Heart left ventricle (tissue), 16 donors: ENCODE measurements at regions not wholly inside any gene's neighbourhood (a gene's known extent, or its start where the extent isn't known, plus 50 kb on each side); places are given as distances from the start of the nearest gene placed in this dataset.

Experiments
- ATAC-seq, 4 donors: fragments of 200-7000 bp; cut with Tn5 transposase; one replicate each; pipeline ENCODE4 v1.9.1; 2020 to 2022; ENCODE audit warnings: moderate library complexity in 4 of 4, mild to moderate bottlenecking in 3 of 4, moderate number of reproducible peaks in 1 of 4
- DNase-seq, 5 donors: peaks; one replicate each; pipeline ENCODE4 v3.0.0-alpha.2; 2020
- H3K27ac ChIP-seq, 12 donors: fragments of 200-600 bp; sonication (generic) in 4 of 12; one replicate each; pipeline versions ENCODE4 v1.5.0 to v1.8.0; 2016 to 2022; ENCODE audit warnings: mild to moderate bottlenecking in 2 of 12
- H3K27me3 ChIP-seq, 9 donors: fragments of 200-600 bp; sonication (generic) in 2 of 9; one replicate each; pipeline versions ENCODE4 v1.5.1 to v1.8.0; 2016 to 2022; ENCODE audit warnings: mild to moderate bottlenecking in 3 of 9
- H3K36me3 ChIP-seq, 9 donors: fragments of 200-600 bp; sonication (generic) in 2 of 9; one replicate each; pipeline versions ENCODE4 v1.5.0 to v1.8.0; 2018 to 2022; ENCODE audit warnings: mild to moderate bottlenecking in 2 of 9
- H3K4me1 ChIP-seq, 12 donors: fragments of 200-600 bp; sonication (generic) in 4 of 12; one replicate each; pipeline versions ENCODE4 v1.5.0 to v1.8.0; 2016 to 2022; ENCODE audit warnings: mild to moderate bottlenecking in 3 of 12
- H3K4me3 ChIP-seq, 12 donors: fragments of 200-600 bp; sonication (generic) in 4 of 12; one replicate each; pipeline versions ENCODE4 v1.5.0 to v1.8.0; 2017 to 2022; ENCODE audit warnings: mild to moderate bottlenecking in 9 of 12, moderate library complexity in 4 of 12
- H3K9me3 ChIP-seq, 12 donors: fragments of 200-600 bp; sonication (generic) in 4 of 12; one replicate each; pipeline versions ENCODE4 v1.5.0 to v1.8.0; 2016 to 2022; ENCODE audit warnings: mild to moderate bottlenecking in 1 of 12
- CTCF ChIP-seq, 12 donors: fragments of 200-600 bp; sonication (generic) in 4 of 12; IDR thresholded peaks; one replicate each; pipeline versions ENCODE4 v1.5.0 to v1.8.0; 2018 to 2022; ENCODE audit warnings: antibody characterized with exemption in 12 of 12, mild to moderate bottlenecking in 5 of 12
- POLR2A ChIP-seq, 2 donors: fragments of 450-650 bp; IDR thresholded peaks; one replicate each; pipeline ENCODE4 v1.6.1; 2017; ENCODE audit warnings: antibody characterized with exemption in 2 of 2, mild to moderate bottlenecking in 2 of 2, moderate library complexity in 2 of 2
- WGBS, 4 donors: extraction: QIAGEN DNeasy Blood & Tissue Kit in 2 of 4; methylation state at CpG; one replicate each; pipeline versions ENCODE4 v1.1.5 to v1.1.7; 2013 to 2018; 5-methylcytosine and 5-hydroxymethylcytosine counted together
- intact Hi-C, 10 donors: fragments of 100-400 bp; cut with DNase I; formaldehyde crosslinking; loops; one replicate each; pipeline versions ENCODE4 v1.11.1 to v1.14.2; 2022
- donor health status: ischemic (EF 13 %, LVEDD 7.1; RV severe dilation, severe dysfunction).
- donor health status: healthy with polysubstance abuse.
- donor health status: DM: no; HTN: yes; CAD: no.
- donor health status: DM: no; HTN: no; CAD: no.
- donor health status: ischemic (EF 25% LVEDD 6.9; RV normal size, moderate dysfunction).
- donor health status: ischemic (EF 25% LVEDD 5.7; RV mildly dilated, moderate dysfunction).
- donor health status: healthy.
- donor health status: DM: yes; HTN: yes; CAD: no.
- donor health status: ischemic (EF 35%, LVEDD 5.7; RV mildly dilated, moderate dysfunction).
- donor health status: nonischemic (EF 11% LVEDD 7.7; RV severe dilation, severe dysfunction).
- donor health status: DM: yes; HTN: yes; CAD: no.
- donor health status: PGD.
- donor health status: ischemic (EF 29% LVEDD 5.4; RV normal size, mild dysfunction).
- donor health status: nonischemic (EF 23%, LVEDD 6.1; RV moderate dilation, normal function).

- TF ChIP-seq CTCF (IDR thresholded peaks at IDR 0.05) = no peak
- no peak for TF ChIP-seq POLR2A (IDR thresholded peaks at IDR 0.05)
- no peak overlapping the region for H3K4me3 ChIP-seq
- H3K4me1 ChIP-seq = no peaks in the 10 kb centered on the region
- intact Hi-C loops = no loop called here
- peaks cover 0 to 17% (median 0%) of the 10 kb centered on the region in 12 donors for H3K9me3 ChIP-seq
- peaks cover 0 to 4% (median 0%) of the 10 kb centered on the region in 9 donors for H3K27me3 ChIP-seq
- H3K36me3 ChIP-seq = no peaks in the 10 kb centered on the region
- no peak for ATAC-seq
- no peak for DNase-seq
- 40 to 52% (median 50%) methylated on average over 4 of the region's 4 CpGs for whole genome bisulfite sequencing, 4 donors
- H3K27ac ChIP-seq = no peak overlapping the region
Observed at GRCh38 chr15:60243769-60244168, 154.0 kb downstream of the ANXA2 start.

DNA sequence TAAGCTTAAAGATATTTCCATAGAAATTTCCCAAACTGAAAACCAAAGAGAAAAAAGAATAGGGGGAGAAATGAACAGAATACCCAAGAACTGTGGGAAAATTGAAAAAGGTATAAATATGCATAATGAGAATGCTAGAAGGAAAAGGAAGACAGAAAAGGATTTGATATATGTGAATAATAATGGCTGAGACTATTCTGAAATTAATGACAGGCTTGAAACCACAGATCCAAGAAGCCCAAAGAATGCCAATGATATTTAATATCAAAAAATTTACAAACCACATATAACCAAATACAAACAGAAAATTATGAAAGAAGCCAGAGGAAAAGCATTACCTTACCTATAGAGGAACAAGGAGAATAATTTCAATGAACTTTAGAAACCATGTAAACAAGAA, 153.0 kb downstream of the ANXA2 start:
- H3K4me3 ChIP-seq = no peak overlapping the region
- H3K36me3 ChIP-seq = no peaks in the 10 kb centered on the region
- peaks cover 0 to 4% (median 0%) of the 10 kb centered on the region in 9 donors for H3K27me3 ChIP-seq
- ATAC-seq (no peak), DNase-seq (no peak)
- TF ChIP-seq CTCF (IDR thresholded peaks at IDR 0.05) (no peak), POLR2A (IDR thresholded peaks at IDR 0.05) (no peak)
- no peaks in the 10 kb centered on the region for H3K4me1 ChIP-seq
- intact Hi-C loops = no loop called here
- H3K27ac ChIP-seq = no peak overlapping the region
- H3K9me3 ChIP-seq = peaks cover 0 to 17% (median 0%) of the 10 kb centered on the region in 12 donors

DNA sequence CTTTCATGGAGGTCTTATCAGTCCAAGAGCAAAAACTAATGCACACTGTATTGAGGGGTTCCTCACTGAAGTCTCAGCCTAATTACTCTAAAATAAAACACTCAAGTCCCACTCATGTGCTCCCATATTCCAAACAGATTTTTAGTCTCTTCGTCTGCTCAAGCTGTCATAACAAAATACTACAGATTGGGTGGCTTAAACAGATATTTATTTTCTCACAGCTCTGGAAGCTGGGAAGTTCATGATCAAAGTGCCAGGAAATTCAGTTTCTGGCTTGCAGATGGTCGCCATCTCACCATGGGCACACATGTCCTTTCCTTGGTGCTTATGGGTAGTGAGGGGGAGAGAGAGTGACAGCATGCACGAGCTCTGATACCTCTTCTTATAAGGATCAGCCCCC, 147.5 kb downstream of the ANXA2 start:
- TF ChIP-seq CTCF (IDR thresholded peaks at IDR 0.05) = no peak
- no peak for TF ChIP-seq POLR2A (IDR thresholded peaks at IDR 0.05)
- DNase-seq = no peak
- no peak overlapping the region for H3K27ac ChIP-seq
- H3K4me3 ChIP-seq = no peak overlapping the region
- no peaks in the 10 kb centered on the region for H3K36me3 ChIP-seq
- no peak for ATAC-seq
- 71 to 76% (median 72%) methylated on average over 3 of the region's 3 CpGs for WGBS, 4 donors
- H3K9me3 ChIP-seq = no peaks in the 10 kb centered on the region
- peaks cover 0 to 21% (median 0%) of the 10 kb centered on the region in 9 donors for H3K27me3 ChIP-seq
- intact Hi-C loops = no loop called here
- peaks cover 0 to 3% (median 0%) of the 10 kb centered on the region in 12 donors for H3K4me1 ChIP-seq

DNA sequence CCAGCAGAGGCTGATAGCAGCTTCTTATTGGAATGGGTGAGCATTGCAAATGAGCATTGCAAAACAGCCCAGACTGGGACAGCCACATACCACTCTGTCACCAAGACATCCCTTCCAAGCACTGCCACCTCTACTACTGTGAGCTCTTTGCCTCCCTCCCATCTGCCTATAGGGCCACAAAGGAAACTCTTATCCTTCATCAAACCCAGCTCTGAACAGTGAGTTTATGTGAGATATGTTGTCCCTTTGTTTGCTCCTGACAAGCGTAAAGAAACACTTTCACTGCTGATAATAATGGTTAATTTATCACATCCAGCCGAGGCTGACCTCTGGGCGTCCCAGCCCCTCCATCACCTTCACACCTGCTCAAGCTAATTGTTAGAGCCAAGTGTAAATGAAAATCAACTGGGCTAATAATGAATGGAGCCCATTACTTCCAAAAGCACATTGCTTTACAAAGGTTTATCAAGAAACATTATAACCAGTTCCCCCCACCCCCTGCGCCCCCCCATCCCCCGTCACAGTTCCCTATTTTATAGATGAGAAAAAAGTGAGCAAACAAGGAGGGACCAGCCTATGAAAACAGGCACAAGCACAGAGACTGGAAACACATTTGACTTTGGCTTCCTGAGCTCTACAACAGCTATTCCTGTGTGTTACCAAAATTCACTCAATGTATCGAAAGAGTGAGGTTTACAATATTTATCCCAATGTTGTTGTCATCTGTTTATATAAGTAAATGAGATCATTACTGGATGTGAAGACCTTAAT, 146.3 kb downstream of the ANXA2 start:
- DNase-seq = no peak
- ATAC-seq = no peak
- TF ChIP-seq CTCF (IDR thresholded peaks at IDR 0.05) (no peak), POLR2A (IDR thresholded peaks at IDR 0.05) (no peak)
- H3K36me3 ChIP-seq = no peaks in the 10 kb centered on the region
- peaks cover 0 to 4% (median 0%) of the 10 kb centered on the region in 12 donors for H3K4me1 ChIP-seq
- no peak overlapping the region for H3K27ac ChIP-seq
- no peaks in the 10 kb centered on the region for H3K9me3 ChIP-seq
- H3K27me3 ChIP-seq = peaks cover 0 to 21% (median 0%) of the 10 kb centered on the region in 9 donors
- intact Hi-C loops = no loop called here
- H3K4me3 ChIP-seq = no peak overlapping the region
- 37 to 45% (median 41%) methylated on average over 6 of the region's 6 CpGs for WGBS, 4 donors
